ENCODE measurements at regions not wholly inside any gene's neighbourhood (a gene's known extent, or its start where the extent isn't known, plus 50 kb on each side); places are given as distances from the start of the nearest gene placed in this dataset.

- TF ChIP-seq POLR2A (IDR thresholded peaks at IDR 0.05; ENCODE audit: borderline replicate concordance, extremely low read depth, insufficient read depth, insufficient read length) (no peak), EZH2 (IDR thresholded peaks at IDR 0.05) (no peak), POLR2AphosphoS5 (IDR thresholded peaks at IDR 0.05; ENCODE audit: low read depth, low read length) (no peak), ZBTB33 (IDR thresholded peaks at IDR 0.05; ENCODE audit: extremely low read depth, insufficient replicate concordance, low read length) (no peak), CTCF (IDR thresholded peaks at IDR 0.05 in 2 of 3, conservative IDR thresholded peaks at IDR 0.05 in 1 of 3; ENCODE audit: borderline replicate concordance in 1 of 3, insufficient read depth in 1 of 3, low read depth in 2 of 3, low read length in 2 of 3) (no peak), JUND (IDR thresholded peaks at IDR 0.05) (no peak), CBX3 (IDR thresholded peaks at IDR 0.05; ENCODE audit: low read depth) (no peak), ZFX (IDR thresholded peaks at IDR 0.05) (no peak), REST (IDR thresholded peaks at IDR 0.05; ENCODE audit: low read depth) (no peak), CEBPB (IDR thresholded peaks at IDR 0.05; ENCODE audit: low read depth) (no peak), EZH2phosphoT487 (IDR thresholded peaks at IDR 0.05; ENCODE audit: borderline replicate concordance) (no peak), ATF3 (IDR thresholded peaks at IDR 0.05) (no peak)
These were observed 108.6 kb upstream of the MYLIP start for GRCh38 chr6:16020259-16020658.
